SH-SY5Y (cell line): ENCODE measurements at regions not wholly inside any gene's neighbourhood (a gene's known extent, or its start where the extent isn't known, plus 50 kb on each side); places are given as distances from the start of the nearest gene placed in this dataset.

ENCODE experiments used
- GATA2 ChIP-seq: IDR thresholded peaks from 2 replicates; pipeline ENCODE4 v1.6.1; 2011; ENCODE audit warnings: mild to moderate bottlenecking, low read depth, low read length
- GATA3 ChIP-seq: IDR thresholded peaks from 2 replicates; pipeline ENCODE4 v1.6.1; 2011; ENCODE audit warnings: low read depth, mild to moderate bottlenecking, low read length, moderate library complexity

DNA sequence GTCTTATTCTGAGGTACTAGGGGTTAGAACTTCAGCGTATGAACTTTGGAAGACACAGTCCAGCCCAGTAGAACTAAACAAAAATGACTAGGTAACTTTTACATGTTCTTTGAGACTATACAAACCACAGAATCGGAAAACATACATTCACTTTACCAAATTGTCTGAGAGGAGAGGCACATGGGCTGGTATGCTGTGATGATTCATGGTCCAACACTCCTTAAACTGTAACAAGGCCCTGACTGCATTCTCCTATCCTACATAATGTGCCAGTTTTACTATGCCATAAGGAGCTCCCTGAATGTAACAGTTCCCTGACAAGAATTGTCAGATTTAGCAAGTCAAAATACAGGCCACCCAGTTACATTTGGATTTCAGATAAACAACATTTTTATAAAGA is 640.0 kb downstream of the RAB28 start:
- TF ChIP-seq GATA2 (no peak), GATA3 (no peak)
